ENCODE measurements at regions not wholly inside any gene's neighbourhood (a gene's known extent, or its start where the extent isn't known, plus 50 kb on each side); places are given as distances from the start of the nearest gene placed in this dataset.
"Not testable (repeated sequence)": the region's sequence is repeated elsewhere in the genome, so short reads cannot be mapped to it uniquely, and the experiment has no call there.

DNA sequence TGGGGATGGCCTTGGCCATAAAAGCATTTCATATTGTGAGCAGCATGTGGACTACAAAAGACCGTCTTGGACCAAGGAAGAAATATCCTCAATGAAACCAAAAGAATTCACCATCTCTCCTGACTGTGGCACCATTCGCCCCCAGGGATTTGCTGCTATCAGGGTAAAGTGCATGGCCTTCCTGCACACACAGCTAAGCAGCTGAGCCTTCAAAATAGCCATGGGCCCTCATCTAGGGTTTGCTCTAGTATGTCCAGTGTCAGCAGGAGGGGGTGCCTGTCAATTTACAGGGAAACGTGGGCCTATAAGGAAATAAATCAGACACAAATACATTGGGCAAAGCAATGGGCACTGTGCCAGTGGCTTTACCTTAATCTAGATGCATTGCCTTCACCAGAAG is 296.6 kb upstream of the NBPF12 start:
- not testable (repeated sequence) for DNase-seq (ENCODE audit: low read depth)

DNA sequence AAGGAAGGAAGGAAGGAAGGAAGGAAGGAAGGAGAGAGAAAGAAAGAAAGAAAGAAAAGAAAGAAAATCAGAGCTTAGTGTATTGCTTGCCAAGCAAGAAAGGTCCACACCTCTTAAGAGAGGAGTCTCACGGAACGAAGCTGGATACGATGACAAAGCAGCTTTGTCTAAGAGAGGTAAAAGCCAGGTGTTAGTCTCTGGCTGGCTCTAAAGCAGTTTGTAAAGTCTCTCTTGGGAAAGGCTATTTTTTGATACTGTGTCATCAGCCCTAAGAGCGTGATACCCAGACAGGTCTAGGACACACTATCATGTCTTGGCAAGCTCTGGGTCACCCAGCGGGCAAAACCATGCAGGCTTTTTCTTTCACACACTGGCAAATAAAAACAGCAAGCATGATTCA is 297.5 kb upstream of the NBPF12 start:
- not testable (repeated sequence) for DNase-seq (ENCODE audit: low read depth)

DNA sequence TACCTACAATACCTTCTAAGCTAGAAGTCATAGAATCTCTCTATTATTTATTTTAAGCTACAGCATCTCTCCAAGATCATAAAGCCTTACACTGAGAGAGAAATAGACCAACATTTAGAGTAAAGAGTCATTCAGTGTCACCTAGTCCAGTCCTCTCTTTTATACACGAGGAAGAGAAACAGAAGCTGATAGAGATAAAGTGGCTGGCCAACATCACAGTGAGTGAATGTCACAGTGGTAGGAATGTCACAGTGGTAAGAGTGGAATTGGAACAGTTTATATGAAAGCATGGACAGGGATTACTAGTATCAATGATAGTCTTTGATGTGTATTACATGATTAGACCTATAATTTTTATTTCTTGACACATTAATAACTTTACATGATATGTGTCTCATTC is 307.8 kb upstream of the NBPF12 start:
- not testable (repeated sequence) for DNase-seq (ENCODE audit: low read depth)

DNA sequence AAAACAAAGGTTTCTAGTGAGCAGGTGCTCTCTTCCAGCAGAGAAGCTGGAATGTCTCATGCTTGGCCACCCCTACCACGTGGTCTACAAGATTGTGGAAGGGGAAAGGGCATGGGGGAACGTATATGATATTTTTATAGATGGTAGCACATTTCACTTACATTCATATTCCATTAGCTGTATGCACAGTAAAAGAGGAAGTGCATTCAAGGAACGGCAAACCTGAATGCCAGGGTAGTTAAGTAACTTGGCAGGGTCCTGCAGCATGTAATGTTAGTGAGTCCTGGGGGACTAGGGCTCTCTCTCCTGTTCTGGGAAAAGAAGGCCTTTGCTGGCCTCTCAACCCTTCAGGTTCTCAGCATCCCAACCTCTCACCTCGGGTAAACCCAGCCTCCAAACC is 319.5 kb upstream of the NBPF12 start:
- DNase-seq (ENCODE audit: low read depth) = not testable (repeated sequence)

DNA sequence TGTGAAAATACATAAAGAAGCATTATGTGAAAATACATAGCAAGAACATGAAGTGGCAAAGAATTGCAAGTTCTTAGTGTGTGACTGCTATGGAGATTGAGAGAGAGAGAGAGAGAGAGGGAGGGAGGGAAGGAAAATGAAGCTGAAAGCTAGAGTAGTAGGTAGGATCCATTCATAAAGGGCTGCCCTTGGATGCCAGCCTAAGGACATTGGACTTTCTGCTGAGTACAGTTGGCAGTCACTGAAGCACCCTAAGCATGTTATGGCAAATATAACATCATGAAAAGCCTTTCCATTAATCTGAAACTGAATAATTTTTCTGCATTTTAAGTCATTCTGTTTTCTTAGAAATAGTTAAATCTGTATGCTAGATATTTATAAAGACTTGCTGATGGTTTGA is 333.4 kb upstream of the NBPF12 start:
- not testable (repeated sequence) for DNase-seq (ENCODE audit: low read depth)

DNA sequence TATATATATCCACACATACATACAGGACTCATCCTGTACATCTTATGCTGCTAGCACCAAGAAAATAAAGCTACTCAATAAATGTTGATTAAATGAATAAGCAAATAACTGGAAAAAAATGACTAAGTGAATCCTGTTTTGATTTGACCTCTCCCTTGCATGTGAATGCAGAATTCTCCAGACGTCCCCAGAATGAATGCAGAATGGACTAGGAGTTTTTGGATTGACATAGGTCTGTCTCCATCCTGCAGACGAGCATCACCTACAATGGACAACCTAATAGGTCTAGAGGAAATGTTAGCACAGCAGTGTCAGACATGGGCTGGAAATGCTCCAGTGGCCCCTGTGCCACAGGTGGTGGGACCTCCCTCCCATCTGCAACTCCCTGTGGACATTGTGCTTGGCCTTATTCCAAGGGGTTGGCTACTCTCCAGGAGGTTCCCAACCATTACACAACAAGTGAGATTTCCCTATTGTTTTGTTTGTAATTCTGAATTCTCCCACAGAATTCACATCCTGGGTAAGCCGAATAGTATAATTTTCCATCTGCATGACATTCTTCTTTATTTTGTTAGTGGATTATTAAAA is 337.3 kb upstream of the NBPF12 start:
- not testable (repeated sequence) for DNase-seq (ENCODE audit: low read depth)

DNA sequence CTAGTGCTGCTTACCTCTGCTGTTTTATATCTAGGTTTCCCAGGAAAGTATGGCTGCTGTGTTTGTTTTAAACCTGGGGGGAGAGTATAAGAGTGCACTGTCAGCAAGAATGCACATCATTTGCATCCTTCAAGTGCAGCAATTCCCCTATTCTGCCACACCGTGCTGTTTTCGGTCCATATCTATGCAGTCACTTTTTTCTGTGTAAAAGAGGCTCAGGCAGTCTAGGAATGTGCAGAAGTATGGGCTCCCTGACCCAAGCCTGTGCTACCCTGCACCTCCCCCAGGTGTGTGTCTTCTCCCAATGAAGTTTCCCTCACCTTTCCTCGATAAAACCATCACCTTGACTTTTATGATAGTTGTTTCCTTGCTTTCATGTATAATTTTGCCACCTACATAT is 338.2 kb upstream of the NBPF12 start:
- not testable (repeated sequence) for DNase-seq (ENCODE audit: low read depth)

DNA sequence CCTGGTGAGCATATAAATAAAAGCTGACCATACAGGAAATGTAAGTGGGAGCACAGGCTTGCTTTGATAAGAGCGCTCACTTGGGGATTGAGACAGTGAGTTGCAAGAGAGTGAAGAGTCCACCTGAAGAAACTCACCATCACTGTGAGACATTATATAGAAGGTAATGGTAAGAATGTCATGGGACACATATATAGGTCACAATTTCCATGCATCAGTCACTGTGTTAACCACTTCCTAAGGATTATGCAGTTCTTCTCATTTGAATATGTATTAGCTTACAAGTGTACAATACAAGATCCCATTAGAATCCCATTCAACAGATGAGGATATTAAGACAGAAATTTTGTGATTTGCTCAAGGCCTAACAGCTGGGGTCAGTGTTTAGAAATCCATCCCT is 352.4 kb upstream of the NOTCH2NLA start:
- DNase-seq (ENCODE audit: low read depth) = not testable (repeated sequence)

DNA sequence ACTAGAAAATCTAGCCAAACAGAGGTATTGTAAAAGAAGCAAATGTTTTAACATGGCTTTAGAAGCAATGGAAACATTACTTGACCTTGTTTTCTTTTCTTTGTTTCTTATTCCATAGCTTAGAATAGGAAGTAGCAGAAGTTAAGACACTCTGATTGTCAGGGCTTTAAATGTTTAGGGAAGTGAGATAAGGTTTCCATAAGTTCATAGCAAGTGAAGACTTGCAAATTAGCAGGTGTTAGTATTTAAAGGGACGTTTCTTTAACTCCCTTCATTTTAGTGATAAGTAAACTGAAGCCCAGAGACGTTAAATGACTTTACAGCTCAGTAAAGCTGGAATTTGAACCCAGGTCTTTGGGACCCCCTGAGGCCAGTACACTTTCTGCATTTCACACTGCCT is 338.7 kb upstream of the NOTCH2NLA start:
- not testable (repeated sequence) for DNase-seq (ENCODE audit: low read depth)

DNA sequence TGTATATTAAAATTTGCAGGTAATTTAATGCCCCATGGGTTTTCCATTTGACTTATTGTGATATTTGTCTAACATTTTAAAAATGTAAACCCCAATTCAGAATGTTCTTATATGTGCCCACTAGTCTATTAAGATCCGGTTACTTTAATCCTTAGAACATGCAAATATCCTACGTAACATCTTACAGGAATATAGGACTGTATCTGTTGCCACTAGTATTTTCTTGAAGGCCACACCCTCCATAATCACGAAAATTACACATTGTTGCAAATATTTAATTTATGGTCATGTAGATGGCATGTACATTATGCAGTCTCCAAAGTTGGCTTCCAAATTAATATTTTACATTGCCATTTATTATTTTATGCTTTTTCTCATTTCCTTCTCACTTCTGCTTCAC is 329.2 kb upstream of the NOTCH2NLA start:
- not testable (repeated sequence) for DNase-seq (ENCODE audit: low read depth)

DNA sequence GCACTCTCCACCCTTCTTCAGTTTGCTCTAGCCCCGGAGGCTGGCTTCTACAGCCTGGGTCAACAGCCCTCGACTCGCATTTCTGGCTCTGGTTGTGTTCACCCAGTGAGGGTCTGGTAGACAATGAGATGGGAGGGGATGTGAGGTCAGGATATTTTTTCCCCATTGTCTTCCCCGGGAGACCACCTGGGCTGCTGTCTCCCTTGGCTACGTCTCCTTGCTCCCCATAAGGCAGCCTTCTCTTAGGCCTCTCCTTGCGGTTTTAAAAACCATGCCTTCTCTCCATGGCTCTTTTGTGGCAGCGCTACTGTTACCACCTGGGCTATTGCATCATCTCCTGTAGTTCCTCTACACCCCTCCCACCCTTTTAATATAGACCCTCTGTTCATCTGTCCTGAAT is 327.6 kb upstream of the NOTCH2NLA start:
- DNase-seq (ENCODE audit: low read depth) = not testable (repeated sequence)

DNA sequence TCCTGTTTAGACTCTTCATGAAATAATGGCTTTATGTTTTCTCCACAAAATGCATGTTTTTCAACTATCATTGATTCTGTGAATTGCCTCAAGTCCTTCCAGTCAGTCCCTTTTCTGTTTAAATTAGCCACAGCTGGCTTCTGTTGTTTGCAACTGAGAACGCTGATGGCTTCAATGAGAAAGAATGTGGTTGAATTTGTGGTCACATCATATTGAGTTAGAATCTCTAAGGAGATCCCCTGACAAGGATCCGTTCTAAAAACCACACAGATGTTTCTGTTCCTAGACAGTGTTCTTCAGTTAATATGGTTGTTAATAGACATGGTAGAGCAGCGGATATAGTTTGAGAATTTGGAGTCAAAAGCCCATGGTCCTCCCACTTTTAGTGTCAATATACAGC is 323.6 kb upstream of the NOTCH2NLA start:
- DNase-seq (ENCODE audit: low read depth) = not testable (repeated sequence)

DNA sequence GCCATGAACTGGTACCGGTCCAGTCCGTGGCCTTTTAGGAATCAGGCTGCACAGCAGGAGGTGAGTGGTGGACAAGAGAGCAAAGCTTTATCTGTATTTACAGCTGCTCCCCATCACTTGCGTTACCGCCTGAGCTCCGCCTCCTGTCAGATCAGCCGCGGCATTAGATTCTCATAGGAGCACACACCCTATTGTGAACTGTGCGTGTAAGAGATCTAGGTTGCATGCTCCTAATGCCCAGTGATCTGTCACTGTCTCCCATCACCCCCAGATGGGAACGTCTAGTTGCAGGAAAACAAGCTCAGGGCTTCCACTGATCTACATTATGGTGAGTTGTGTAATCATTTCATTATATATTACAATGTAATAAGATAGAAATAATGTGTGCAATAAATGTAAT is 319.9 kb upstream of the NOTCH2NLA start:
- not testable (repeated sequence) for DNase-seq (ENCODE audit: low read depth)

DNA sequence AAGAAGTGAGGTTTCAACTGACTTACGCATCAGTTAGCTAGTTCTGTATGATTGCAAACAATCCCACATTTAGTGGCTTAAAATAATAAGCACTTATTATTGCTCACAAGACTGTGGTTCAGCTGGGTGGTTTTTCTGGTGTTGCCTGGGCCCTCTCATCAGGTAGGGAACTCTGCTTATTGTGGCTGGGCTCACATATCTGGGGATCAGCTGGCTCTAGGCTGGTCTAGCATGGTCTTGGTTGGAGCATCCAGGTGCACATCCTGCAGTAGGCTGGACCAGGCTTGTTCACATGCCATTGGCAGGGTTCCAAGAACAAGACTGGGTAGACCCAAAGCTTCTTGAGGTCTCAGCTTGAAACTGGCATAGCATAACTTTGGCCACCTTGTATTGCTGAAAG is 317.4 kb upstream of the NOTCH2NLA start:
- not testable (repeated sequence) for DNase-seq (ENCODE audit: low read depth)

DNA sequence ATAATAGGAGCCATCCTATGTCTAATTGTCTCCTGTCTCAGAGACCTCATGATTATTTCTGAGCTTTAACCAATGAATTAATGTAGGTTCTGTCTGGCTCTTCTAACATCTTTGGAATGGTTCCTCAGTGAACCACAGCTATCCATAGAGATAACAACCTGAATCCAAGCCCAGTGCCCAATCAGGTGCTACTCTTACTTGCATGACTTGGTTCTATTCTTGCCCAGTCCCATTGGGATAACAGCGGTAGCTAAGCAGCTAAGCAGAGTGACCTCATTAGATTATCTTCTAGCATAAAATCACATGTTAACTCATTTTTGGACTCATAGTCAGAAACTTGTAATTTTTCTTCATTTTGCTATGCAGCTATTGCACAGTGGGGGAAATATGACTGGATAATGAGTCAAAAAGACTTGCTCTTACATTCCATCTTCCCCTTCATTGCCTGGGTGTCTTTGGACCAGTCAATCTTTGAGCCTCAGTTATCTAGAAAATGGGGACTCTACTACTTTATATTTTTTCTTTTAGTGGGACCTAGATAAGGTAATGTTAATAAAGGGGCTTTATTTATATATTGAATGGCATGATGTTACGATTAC is 309.1 kb upstream of the NOTCH2NLA start:
- DNase-seq (ENCODE audit: low read depth) = not testable (repeated sequence)

DNA sequence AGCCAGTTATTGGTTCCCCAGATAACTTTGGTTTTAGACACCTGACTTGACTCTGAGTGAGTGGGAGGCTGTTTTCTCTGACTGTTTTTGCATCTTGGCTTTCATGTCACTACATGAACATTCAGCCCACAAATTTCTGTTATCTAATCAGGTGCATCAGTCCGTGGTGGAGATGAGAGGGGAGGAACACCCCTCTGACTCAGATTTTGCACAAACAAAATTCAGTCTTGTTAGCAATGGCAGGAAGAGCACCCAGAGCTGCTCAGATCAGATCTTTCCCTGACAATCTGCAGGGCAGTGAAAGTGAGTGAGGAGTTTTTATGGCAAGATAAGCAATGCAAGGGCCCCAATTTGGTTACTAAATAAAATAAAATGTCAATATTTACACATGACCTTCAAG is 307.2 kb upstream of the NOTCH2NLA start:
- not testable (repeated sequence) for DNase-seq (ENCODE audit: low read depth)

DNA sequence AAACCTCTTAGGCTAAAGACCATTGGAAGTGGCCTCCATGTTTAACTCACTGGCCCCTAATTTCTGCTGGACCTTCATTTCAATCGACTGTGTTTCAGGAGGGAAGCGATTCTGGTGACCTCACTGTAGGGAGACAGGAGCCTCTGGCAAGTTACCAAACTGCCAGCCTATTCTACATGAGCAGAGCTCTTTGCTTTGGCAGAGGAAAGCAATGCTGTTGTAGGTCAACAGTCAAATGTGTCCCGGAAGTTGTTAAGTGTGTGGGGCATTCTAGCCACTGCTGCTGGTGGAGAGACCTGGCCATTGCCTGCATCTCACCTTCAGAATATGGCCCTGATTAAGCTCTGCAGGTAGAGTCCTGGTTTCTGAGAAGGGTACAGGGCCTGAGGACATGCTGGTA is 306.8 kb upstream of the NOTCH2NLA start:
- DNase-seq (ENCODE audit: low read depth) = not testable (repeated sequence)

DNA sequence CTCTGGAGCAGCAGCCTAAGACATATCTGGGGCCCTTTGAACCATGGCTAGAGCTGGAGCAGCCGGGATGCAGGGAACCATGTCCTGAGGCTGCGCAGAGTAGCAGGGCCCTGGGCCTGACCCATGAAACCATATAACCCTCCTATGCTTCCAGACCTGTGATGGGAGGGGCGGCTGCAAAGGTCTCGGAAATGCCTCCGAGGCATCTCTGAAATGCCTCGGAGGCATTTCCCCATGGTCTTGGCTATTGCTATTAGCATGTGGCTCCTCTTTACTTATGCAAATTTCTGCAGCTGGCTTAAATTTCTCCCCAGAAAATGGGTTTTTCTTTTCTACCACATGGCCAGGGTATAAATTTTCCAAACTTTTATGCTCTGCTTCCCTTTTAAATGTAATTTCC is 302.1 kb upstream of the NOTCH2NLA start:
- not testable (repeated sequence) for DNase-seq (ENCODE audit: low read depth)

DNA sequence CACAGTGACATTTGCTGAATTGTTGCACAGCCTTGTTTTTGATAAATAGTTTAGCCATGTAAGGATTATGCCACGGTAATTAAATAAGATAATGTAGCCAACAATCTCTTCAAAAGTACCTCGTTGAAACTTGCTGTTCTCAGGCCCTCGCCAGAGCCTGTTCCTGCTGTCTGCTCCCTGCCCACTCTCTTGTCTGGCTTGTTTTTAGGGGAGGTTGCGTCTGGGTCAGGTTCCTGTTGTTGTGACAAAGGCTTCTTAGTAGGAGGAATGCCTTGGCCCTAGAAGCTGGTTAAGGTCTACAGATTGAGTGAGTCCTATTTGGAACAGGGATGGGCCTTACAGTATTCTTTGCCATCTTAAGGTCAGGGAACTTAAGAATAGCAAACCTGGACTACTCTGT is 294.0 kb upstream of the NOTCH2NLA start:
- DNase-seq (ENCODE audit: low read depth) = not testable (repeated sequence)

DNA sequence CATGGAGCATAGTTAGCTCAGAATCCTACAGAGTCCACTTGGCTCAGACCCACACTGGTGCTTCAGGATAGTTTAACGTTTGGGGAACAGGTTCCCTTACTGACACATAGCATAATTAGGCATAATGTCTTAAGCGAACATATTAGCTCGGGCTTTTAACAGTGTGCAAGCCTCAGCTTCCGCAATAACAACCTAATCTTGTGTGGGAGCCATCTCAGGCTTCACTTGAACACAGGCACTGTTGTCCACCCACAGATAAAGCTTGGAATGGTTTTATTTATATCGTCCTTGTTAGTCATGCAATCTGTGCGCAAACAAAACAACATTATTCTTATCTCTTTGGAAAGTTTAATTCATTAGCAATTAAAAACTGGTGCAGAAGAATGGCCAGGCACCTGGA is 293.5 kb upstream of the NOTCH2NLA start:
- not testable (repeated sequence) for DNase-seq (ENCODE audit: low read depth)

DNA sequence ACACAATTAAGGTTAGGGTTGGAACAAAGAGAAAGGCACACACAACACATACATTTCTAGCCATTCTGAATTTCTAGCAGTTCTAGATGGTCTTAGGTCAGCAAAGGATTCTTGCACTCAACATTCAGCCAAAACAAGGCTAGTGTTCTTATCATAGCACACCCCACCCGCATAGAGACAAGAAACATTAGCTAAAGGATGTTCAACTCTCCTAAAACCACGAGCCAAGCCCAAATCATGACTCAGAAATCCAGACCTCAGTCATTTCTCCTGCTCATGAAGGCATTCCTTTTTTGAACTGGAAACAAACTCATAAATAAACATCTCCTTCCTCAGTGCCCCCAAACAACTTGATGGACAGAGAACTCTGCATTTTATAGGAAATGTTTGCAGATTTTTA is 293.0 kb upstream of the NOTCH2NLA start:
- not testable (repeated sequence) for DNase-seq (ENCODE audit: low read depth)

DNA sequence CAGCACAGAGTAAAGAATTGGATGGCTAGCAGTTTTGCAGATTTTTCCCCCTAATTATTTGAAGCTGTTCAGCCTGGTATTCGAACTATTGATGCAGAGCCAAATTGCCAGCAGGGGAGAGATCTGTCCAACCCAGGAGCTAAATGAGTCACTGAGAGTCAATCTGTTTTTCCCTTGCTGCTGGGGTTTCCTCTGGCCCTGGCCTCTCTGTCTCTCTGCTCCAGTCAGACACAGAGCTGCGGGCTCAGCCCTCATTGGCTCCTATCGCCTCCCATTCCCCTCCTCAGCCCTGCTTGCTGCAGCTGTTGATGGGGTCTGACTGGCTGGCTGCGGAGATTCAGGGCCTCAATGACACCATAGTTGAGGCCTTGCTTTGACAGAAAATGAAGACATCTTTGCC is 284.9 kb upstream of the NOTCH2NLA start:
- not testable (repeated sequence) for DNase-seq (ENCODE audit: low read depth)

DNA sequence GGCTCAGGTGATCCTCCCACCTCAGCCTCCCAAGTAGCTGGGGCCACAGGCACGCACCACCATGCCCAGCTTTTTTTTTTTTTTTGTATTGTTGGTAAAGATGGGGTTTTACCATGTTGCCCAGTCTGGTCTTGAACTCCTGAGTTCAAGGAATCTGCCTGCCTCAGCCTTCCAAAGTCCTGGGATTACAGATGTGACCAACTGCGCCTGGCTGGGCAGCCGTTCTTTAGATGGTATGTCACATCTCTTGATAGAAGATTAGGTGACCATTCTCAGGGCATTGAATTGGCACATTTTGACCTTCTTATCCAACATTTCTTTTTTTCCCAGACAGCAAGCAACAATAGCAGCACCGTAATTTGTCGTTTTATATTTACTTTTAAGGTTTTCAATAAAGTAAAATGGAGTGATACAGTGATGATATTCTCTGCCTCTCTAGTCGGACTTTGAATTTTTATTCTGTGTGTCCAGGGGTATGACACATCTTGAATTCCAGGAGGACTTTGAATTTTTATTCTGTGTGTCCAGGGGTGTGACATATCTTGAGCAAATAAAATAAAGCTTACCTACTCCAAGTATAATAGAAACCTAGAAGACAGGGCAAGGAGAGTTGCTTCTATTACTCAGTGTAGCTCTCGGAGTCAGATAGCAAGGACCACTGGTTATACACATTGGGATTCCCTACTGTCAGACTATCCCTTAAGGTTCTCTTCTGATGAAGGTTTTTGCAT is 282.4 kb upstream of the NOTCH2NLA start:
- DNase-seq (ENCODE audit: low read depth) = not testable (repeated sequence)
